PC-9 (cell line): ENCODE measurements at regions not wholly inside any gene's neighbourhood (a gene's known extent, or its start where the extent isn't known, plus 50 kb on each side); places are given as distances from the start of the nearest gene placed in this dataset.

Source experiments
- BruUV-seq: library from RNA; stranded (reverse); fragments of 400-500 nt; replicated peaks from 2 replicates; lab custom pipeline; 2021; lab: Mats Ljungman, UMichigan
- CTCF ChIA-PET: fragments of 300-600 bp; sonication (Branson Sonifier 250); formaldehyde crosslinking; loops from one replicate; lab custom pipeline; 2022; ENCODE audit warnings: antibody characterized with exemption; lab: Charles Lee
- POLR2A ChIA-PET: fragments of 300-600 bp; sonication (Branson Sonifier 250); formaldehyde crosslinking; loops from one replicate; lab custom pipeline; 2022; ENCODE audit warnings: antibody characterized with exemption; ENCODE audit not compliant: unreplicated experiment; lab: Charles Lee
- DNase-seq, 2 experiments: peaks; one replicate each; pipeline versions ENCODE4 v3.0.0 to v3.0.0-alpha.2; 2015 to 2022; ENCODE audit warnings: mixed read lengths in 1 of 2
- H2AFZ ChIP-seq: fragments of 200-600 bp; sonication (generic); 2 replicates; pipeline ENCODE4 v1.8.1; 2017; ENCODE audit warnings: antibody characterized with exemption
- H3F3A ChIP-seq: fragments of 200-600 bp; sonication (generic); 2 replicates; pipeline ENCODE4 v1.8.1; 2017; ENCODE audit warnings: antibody characterized with exemption, mild to moderate bottlenecking, low read depth; ENCODE audit not compliant: insufficient read depth
- H3K27ac ChIP-seq: fragments of 200-600 bp; sonication (generic); 2 replicates; pipeline ENCODE4 v1.6.1; 2016; ENCODE audit warnings: mixed run types
- H3K27me3 ChIP-seq: fragments of 200-600 bp; sonication (generic); 2 replicates; pipeline ENCODE4 v1.6.1; 2016; ENCODE audit warnings: low read depth, mixed run types; ENCODE audit not compliant: insufficient read depth
- H3K36me3 ChIP-seq: fragments of 200-600 bp; sonication (generic); 2 replicates; pipeline ENCODE4 v1.6.1; 2016; ENCODE audit warnings: low read depth, mixed run types
- H3K4me1 ChIP-seq: fragments of 200-600 bp; sonication (generic); replicated peaks from 2 replicates; pipeline ENCODE4 v1.6.1; 2016; ENCODE audit warnings: mixed run types; ENCODE audit not compliant: insufficient read depth
- H3K4me2 ChIP-seq: fragments of 200-600 bp; sonication (generic); 2 replicates; pipeline ENCODE4 v1.6.1; 2017; ENCODE audit warnings: mixed run types
- H3K4me3 ChIP-seq: fragments of 200-600 bp; sonication (generic); 2 replicates; pipeline ENCODE4 v1.6.1; 2016; ENCODE audit warnings: mixed run types
- H3K79me2 ChIP-seq: fragments of 200-600 bp; sonication (generic); 2 replicates; pipeline ENCODE4 v1.6.1; 2017; ENCODE audit warnings: low read depth, mixed run types
- H3K9me2 ChIP-seq: fragments of 200-600 bp; sonication (generic); 2 replicates; pipeline ENCODE4 v1.8.1; 2017; ENCODE audit warnings: mild to moderate bottlenecking; ENCODE audit not compliant: insufficient read depth
- H3K9me3 ChIP-seq: fragments of 200-600 bp; sonication (generic); 2 replicates; pipeline ENCODE4 v1.8.1; 2016; ENCODE audit warnings: low read depth; ENCODE audit not compliant: insufficient read depth
- H4K20me1 ChIP-seq: fragments of 200-600 bp; sonication (generic); 2 replicates; pipeline ENCODE4 v1.8.1; 2017; ENCODE audit not compliant: insufficient read depth
- EZH2 ChIP-seq: fragments of 200-600 bp; sonication (generic); IDR thresholded peaks from 2 replicates; pipeline ENCODE4 v1.8.0; 2017; ENCODE audit warnings: antibody characterized with exemption, low read depth
- intact Hi-C: fragments of 100-400 bp; cut with micrococcal nuclease; formaldehyde crosslinking; loops from one replicate; pipeline ENCODE4 v1.10.0; 2022; ENCODE audit not compliant: unreplicated experiment
- TF ChIP-seq, protein P1 (sequence below): fragments of 200-600 bp; sonication (generic); conservative IDR thresholded peaks from 2 replicates; pipeline ENCODE4 v1.6.1; 2017; ENCODE audit warnings: mixed run types, antibody characterized with exemption, mild to moderate bottlenecking, moderate library complexity

DNA sequence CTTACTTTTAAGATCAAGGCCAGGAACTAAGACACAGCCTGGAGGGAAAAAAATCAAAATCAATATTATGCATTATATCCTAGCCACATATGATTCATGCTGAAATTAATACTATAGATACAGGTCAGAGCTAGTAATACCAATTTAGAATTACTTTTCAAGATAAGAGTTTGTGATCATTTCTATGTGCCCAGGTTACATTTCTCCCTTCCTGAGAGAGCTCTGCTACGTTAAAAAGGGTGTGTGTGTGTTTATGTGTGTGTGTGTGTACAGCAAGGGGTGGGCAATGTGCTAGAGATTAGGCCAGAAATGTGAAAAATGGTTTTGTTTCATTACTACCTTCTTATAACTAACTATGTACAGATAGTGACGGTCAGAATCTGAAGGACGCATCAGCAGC, 223.9 kb upstream of the FLRT2 start:
- BruUV-seq = no TSS peak
- no peaks in the 10 kb centered on the region for H3K9me3 ChIP-seq
- no peak overlapping the region for H3K4me2 ChIP-seq
- no peaks in the 10 kb centered on the region for H3F3A ChIP-seq
- no peaks in the 10 kb centered on the region for H3K79me2 ChIP-seq
- CTCF ChIA-PET = no interaction called here
- no peak overlapping the region for H2AFZ ChIP-seq
- no peak overlapping the region for H3K4me3 ChIP-seq
- no peaks in the 10 kb centered on the region for H3K27me3 ChIP-seq
- intact Hi-C loops = no loop called here
- TF ChIP-seq, protein P1, sequence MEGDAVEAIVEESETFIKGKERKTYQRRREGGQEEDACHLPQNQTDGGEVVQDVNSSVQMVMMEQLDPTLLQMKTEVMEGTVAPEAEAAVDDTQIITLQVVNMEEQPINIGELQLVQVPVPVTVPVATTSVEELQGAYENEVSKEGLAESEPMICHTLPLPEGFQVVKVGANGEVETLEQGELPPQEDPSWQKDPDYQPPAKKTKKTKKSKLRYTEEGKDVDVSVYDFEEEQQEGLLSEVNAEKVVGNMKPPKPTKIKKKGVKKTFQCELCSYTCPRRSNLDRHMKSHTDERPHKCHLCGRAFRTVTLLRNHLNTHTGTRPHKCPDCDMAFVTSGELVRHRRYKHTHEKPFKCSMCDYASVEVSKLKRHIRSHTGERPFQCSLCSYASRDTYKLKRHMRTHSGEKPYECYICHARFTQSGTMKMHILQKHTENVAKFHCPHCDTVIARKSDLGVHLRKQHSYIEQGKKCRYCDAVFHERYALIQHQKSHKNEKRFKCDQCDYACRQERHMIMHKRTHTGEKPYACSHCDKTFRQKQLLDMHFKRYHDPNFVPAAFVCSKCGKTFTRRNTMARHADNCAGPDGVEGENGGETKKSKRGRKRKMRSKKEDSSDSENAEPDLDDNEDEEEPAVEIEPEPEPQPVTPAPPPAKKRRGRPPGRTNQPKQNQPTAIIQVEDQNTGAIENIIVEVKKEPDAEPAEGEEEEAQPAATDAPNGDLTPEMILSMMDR = no peak
- TF ChIP-seq EZH2 = no peak
- H3K9me2 ChIP-seq = no peaks in the 10 kb centered on the region
- POLR2A ChIA-PET = no interaction called here
- H4K20me1 ChIP-seq = no peaks in the 10 kb centered on the region
- no peaks in the 10 kb centered on the region for H3K36me3 ChIP-seq
- H3K4me1 ChIP-seq = no peaks in the 10 kb centered on the region
- no peak overlapping the region for H3K27ac ChIP-seq
- DNase-seq = no peak

DNA sequence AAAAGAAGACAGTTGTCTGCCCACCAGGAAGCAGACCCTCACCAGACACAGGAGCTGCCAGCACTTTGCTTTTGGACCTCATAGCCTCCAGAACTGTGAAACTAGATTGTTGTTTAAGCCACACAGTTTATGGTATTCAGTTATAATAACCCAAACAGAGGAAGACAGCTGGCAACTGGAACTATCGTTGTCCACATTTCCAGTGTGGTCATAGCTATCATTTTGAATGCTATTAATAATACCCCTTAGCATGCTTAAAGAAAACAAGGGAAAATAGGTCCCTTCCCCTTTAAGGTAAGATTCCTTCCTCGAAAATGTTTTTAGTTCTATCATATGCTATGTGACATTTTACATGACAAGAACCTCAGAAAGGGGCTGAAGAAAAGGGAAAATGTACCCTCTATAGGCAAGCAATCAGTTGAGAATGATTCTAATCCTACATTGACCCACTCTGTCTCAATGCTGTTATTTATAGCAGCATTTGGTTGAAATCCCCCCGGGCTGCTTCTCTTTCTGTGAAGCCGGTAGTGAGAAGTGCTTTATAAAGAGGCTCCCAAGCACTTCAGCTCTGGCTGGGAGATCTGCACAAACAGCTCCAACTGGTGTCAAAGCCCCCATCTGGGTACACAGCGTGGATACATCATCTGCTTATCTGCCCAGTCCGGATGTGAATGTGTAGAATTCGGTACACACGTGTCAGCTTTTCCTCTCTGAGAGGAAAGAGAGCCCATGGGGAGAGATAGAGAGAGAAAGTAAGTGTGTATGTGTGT, 221.2 kb upstream of the FLRT2 start:
- Histone ChIP-seq H2AFZ (no peak overlapping the region), H3K4me2 (no peak overlapping the region), H3K27me3 (no peaks in the 10 kb centered on the region), H3K27ac (no peak overlapping the region), H3K36me3 (no peaks in the 10 kb centered on the region), H3F3A (no peaks in the 10 kb centered on the region), H3K79me2 (no peaks in the 10 kb centered on the region), H3K9me2 (no peaks in the 10 kb centered on the region), H3K9me3 (no peaks in the 10 kb centered on the region), H3K4me1 (no peaks in the 10 kb centered on the region), H4K20me1 (no peaks in the 10 kb centered on the region), H3K4me3 (no peak overlapping the region)
- BruUV-seq = no TSS peak
- ChIA-PET CTCF (no interaction called here), POLR2A (no interaction called here)
- intact Hi-C loops = no loop called here
- DNase-seq = no peak
- TF ChIP-seq, protein P1 = no peak
- no peak for TF ChIP-seq EZH2

DNA sequence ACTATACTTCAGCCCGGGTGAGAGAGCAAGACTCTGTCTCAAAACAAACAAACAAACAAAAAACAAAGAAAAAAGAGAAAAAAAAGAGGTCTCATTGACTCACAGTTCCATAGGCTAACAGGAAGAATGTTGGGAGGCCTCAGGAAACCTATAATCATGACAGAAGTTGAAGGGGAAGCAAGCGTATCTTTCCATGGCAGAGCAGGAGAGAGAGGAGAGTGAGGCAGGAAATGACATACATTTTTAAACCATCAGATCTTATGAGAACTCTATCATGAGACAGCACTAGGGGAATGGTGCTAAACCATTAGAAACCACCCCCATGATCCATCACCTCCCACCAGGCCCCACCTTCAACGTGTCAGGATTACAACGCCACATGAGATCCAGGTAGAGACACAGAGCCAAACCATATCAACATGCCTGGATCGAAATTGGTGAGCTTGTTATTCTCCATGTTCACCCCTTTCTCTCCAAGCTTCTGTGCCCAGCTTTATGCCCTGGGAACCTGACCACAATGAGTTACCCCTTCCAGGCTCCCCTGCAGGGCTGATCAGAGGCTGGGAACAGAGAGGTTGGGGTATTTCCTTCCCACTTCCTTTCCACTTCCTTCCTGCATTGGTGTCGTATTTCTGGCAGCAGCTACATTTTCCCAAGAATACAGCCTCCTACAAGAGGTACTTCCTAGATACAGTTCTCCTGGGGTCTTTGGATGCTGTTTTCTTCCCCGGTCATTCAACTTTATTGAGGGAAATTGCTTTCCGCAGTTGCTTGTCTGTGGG, 219.3 kb upstream of the FLRT2 start:
- intact Hi-C loops = no loop called here
- Histone ChIP-seq H3K9me2 (no peaks in the 10 kb centered on the region), H3K27ac (no peak overlapping the region)

More for the DNA sequence above, 219.3 kb upstream of the FLRT2 start:
- Histone ChIP-seq H3K79me2 (no peaks in the 10 kb centered on the region), H3K4me3 (no peak overlapping the region), H3K36me3 (no peaks in the 10 kb centered on the region), H3K4me1 (no peaks in the 10 kb centered on the region), H3K9me3 (no peaks in the 10 kb centered on the region), H3K4me2 (no peak overlapping the region), H3F3A (no peaks in the 10 kb centered on the region), H4K20me1 (no peaks in the 10 kb centered on the region), H2AFZ (no peak overlapping the region), H3K27me3 (no peaks in the 10 kb centered on the region)
- ChIA-PET CTCF (no interaction called here), POLR2A (no interaction called here)
- TF ChIP-seq EZH2 = no peak
- TF ChIP-seq, protein P1 = no peak
- BruUV-seq = no TSS peak
- DNase-seq = no peak
